ENCODE measurements at regions not wholly inside any gene's neighbourhood (a gene's known extent, or its start where the extent isn't known, plus 50 kb on each side); places are given as distances from the start of the nearest gene placed in this dataset.

DNA sequence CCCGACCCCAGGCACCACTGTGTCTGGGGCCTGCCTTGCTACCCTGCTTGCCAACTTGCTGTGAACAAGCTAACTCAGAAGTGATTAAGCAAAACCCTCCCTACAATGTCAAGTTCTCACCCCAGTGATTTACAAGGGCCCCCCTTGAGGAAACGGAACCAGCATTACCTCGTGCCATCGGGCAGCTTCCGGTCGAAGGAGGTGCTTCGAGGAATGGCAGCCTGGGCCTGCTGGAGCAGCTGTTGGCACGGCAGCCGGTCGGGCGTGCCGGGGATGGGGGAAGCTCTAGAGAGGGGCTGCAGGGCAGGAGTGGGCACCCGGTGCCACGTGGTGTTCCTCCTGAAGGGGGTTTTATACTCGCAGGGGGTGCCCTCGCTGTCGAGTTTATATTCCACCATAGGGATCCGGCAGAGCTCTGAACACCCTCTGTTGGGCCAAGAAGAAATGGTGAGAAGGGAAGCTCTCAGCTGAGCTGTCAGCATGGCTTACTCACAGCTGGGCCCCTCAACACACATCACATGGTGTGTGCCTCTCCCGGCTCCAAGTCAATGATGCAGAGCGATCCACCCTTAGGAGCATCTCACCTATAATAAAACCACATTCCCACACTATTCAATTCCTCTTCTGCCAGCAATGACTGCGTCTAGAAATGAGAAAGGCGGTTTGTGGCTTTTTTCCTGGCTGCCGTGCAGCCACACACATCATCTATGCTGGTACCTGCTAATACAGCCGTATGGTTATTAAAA, 184.4 kb downstream of the SIPA1L2 start:
- TF ChIP-seq, protein P1, sequence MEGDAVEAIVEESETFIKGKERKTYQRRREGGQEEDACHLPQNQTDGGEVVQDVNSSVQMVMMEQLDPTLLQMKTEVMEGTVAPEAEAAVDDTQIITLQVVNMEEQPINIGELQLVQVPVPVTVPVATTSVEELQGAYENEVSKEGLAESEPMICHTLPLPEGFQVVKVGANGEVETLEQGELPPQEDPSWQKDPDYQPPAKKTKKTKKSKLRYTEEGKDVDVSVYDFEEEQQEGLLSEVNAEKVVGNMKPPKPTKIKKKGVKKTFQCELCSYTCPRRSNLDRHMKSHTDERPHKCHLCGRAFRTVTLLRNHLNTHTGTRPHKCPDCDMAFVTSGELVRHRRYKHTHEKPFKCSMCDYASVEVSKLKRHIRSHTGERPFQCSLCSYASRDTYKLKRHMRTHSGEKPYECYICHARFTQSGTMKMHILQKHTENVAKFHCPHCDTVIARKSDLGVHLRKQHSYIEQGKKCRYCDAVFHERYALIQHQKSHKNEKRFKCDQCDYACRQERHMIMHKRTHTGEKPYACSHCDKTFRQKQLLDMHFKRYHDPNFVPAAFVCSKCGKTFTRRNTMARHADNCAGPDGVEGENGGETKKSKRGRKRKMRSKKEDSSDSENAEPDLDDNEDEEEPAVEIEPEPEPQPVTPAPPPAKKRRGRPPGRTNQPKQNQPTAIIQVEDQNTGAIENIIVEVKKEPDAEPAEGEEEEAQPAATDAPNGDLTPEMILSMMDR (optimal IDR thresholded peaks at IDR 0.05 in 1 of 3, IDR thresholded peaks at IDR 0.05 in 1 of 3, conservative IDR thresholded peaks at IDR 0.05 in 1 of 3; ENCODE audit: extremely low read depth in 1 of 3, insufficient read depth in 2 of 3, low read length in 3 of 3) = no peak
- TF ChIP-seq EZH2 (IDR thresholded peaks at IDR 0.05; ENCODE audit: low read length) = no peak

All from keratinocyte (primary cell).